ENCODE measurements at regions not wholly inside any gene's neighbourhood (a gene's known extent, or its start where the extent isn't known, plus 50 kb on each side); places are given as distances from the start of the nearest gene placed in this dataset.

DNA sequence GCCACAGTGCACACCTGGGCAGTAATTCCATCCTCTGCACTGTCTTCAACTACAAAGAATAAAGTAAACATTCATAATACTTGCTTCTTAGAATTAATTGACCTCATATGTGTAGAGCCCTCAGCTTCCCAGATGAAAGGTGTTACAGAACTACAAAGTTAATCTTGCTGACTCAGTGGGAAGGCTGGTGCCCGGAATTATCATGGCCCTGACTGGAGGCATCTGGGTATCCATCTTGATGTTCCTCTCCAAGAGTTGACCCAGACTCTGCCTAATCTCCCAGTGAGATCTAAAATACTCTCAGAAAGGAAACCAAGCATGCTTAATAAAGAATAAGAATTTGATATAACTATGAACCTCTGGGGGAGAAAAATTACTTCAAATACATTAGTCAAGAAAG lies 147.0 kb upstream of the ARID2 start:
- Histone ChIP-seq H3K27me3 (ENCODE audit: insufficient read depth, low read depth) (no peaks in the 10 kb centered on the region), H3K4me1 (ENCODE audit: low read depth, poor library complexity, severe bottlenecking) (no peaks in the 10 kb centered on the region), H3K4me3 (IDR thresholded peaks at IDR 0.05; ENCODE audit: insufficient read depth, low read depth, low read length) (no peak overlapping the region), H3K27ac (no peak overlapping the region), H3K4me2 (no peak overlapping the region), H3K36me3 (ENCODE audit: insufficient read depth) (no peaks in the 10 kb centered on the region), H3K9ac (no peak overlapping the region), H4K20me1 (ENCODE audit: insufficient read depth) (no peaks in the 10 kb centered on the region), H3K79me2 (ENCODE audit: insufficient read depth, low read depth) (no peaks in the 10 kb centered on the region), H2AFZ (ENCODE audit: low read depth) (no peak overlapping the region)
- no peak for TF ChIP-seq CTCF (conservative IDR thresholded peaks at IDR 0.05; ENCODE audit: low read depth, low read length)

- Histone ChIP-seq H3K27me3 (ENCODE audit: insufficient read depth, low read depth) (no peaks in the 10 kb centered on the region), H3K79me2 (ENCODE audit: insufficient read depth, low read depth) (no peaks in the 10 kb centered on the region), H3K9ac (no peak overlapping the region), H2AFZ (ENCODE audit: low read depth) (no peak overlapping the region), H3K4me1 (ENCODE audit: low read depth, poor library complexity, severe bottlenecking) (no peaks in the 10 kb centered on the region), H3K4me2 (no peak overlapping the region), H3K36me3 (ENCODE audit: insufficient read depth) (no peaks in the 10 kb centered on the region), H3K4me3 (IDR thresholded peaks at IDR 0.05; ENCODE audit: insufficient read depth, low read depth, low read length) (no peak overlapping the region), H3K27ac (no peak overlapping the region), H4K20me1 (ENCODE audit: insufficient read depth) (no peaks in the 10 kb centered on the region)
- TF ChIP-seq CTCF (conservative IDR thresholded peaks at IDR 0.05; ENCODE audit: low read depth, low read length) = no peak
Measured at GRCh38 chr12:45582986-45583659, 146.4 kb upstream of the ARID2 start.

- Histone ChIP-seq H3K4me2 (no peak overlapping the region), H3K27ac (no peak overlapping the region), H4K20me1 (ENCODE audit: insufficient read depth) (no peaks in the 10 kb centered on the region), H3K27me3 (ENCODE audit: insufficient read depth, low read depth) (no peaks in the 10 kb centered on the region), H3K36me3 (ENCODE audit: insufficient read depth) (no peaks in the 10 kb centered on the region), H3K9ac (no peak overlapping the region), H3K79me2 (ENCODE audit: insufficient read depth, low read depth) (no peaks in the 10 kb centered on the region), H3K4me1 (ENCODE audit: low read depth, poor library complexity, severe bottlenecking) (no peaks in the 10 kb centered on the region), H2AFZ (ENCODE audit: low read depth) (no peak overlapping the region), H3K4me3 (IDR thresholded peaks at IDR 0.05; ENCODE audit: insufficient read depth, low read depth, low read length) (no peak overlapping the region)
- no peak for TF ChIP-seq CTCF (conservative IDR thresholded peaks at IDR 0.05; ENCODE audit: low read depth, low read length)
Measured at GRCh38 chr12:45584336-45584735, 145.2 kb upstream of the ARID2 start.

DNA sequence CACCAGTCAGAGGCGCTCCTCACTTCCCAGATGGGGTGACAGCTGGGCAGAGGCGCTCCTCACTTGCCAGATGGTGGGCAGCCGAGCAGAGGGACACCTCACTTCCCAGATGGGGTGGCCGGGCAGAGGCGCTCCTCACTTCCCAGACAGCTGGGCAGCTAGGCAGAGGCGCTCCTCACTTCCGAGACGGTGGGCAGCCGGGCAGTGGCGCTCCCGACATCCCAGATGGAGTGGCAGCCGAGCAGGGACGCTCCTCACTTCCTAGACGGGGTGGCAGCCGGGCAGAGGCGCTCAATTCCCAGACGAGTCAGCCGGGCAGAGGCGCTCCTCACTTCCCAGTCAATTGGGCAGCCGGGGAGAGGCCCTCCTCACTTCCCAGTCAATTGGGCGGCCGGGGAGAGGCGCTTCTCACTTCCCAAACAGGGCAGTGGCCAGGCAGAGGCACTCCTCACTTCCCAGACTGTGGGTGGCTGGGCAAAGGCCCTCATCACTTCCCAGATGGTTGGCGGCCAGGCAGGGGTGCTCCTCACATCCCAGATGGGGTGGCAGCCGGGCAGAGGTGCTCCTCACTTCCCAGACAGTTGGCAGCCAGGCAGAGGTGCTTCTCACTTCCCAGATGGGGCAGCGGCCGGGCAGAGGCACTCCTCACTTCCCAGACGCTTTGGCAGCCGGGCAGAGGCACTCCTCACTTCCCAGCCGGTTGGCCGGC lies 143.8 kb upstream of the ARID2 start:
- H3K79me2 ChIP-seq (ENCODE audit: insufficient read depth, low read depth) = no peaks in the 10 kb centered on the region
- no peak overlapping the region for H3K27ac ChIP-seq
- no peaks in the 10 kb centered on the region for H3K4me1 ChIP-seq (ENCODE audit: low read depth, poor library complexity, severe bottlenecking)
- H3K4me2 ChIP-seq = no peak overlapping the region
- no peak overlapping the region for H3K9ac ChIP-seq
- TF ChIP-seq CTCF (conservative IDR thresholded peaks at IDR 0.05; ENCODE audit: low read depth, low read length) = no peak
- H3K27me3 ChIP-seq (ENCODE audit: insufficient read depth, low read depth) = no peaks in the 10 kb centered on the region
- H3K4me3 ChIP-seq (IDR thresholded peaks at IDR 0.05; ENCODE audit: insufficient read depth, low read depth, low read length) = no peak overlapping the region
- H4K20me1 ChIP-seq (ENCODE audit: insufficient read depth) = no peaks in the 10 kb centered on the region
- H2AFZ ChIP-seq (ENCODE audit: low read depth) = no peak overlapping the region
- no peaks in the 10 kb centered on the region for H3K36me3 ChIP-seq (ENCODE audit: insufficient read depth)

Data from KMS-11 (cell line).